SJSA1 (cell line): ENCODE measurements at regions not wholly inside any gene's neighbourhood (a gene's known extent, or its start where the extent isn't known, plus 50 kb on each side); places are given as distances from the start of the nearest gene placed in this dataset.

Experiments used
- DNase-seq, 2 experiments: peaks; one replicate each; pipeline ENCODE4 v3.0.0-alpha.2; 2015 to 2020; ENCODE audit warnings: low spot score in 2 of 2, low read depth in 1 of 2
- H3K27ac ChIP-seq: fragments of 250-450 bp; sonication (Bioruptor Pico); 2 replicates; pipeline ENCODE4 v1.5.1; 2020; ENCODE audit warnings: mild to moderate bottlenecking, moderate library complexity
- H3K27me3 ChIP-seq: fragments of 250-450 bp; sonication (Bioruptor Pico); replicated peaks from 2 replicates; pipeline ENCODE4 v1.5.1; 2020; ENCODE audit warnings: mild to moderate bottlenecking, moderate library complexity
- H3K36me3 ChIP-seq: fragments of 250-450 bp; sonication (Bioruptor Pico); 2 replicates; pipeline ENCODE4 v1.5.1; 2020; ENCODE audit warnings: mild to moderate bottlenecking
- H3K4me1 ChIP-seq: fragments of 250-450 bp; sonication (Bioruptor Pico); replicated peaks from 2 replicates; pipeline ENCODE4 v1.6.1; 2021; ENCODE audit warnings: mild to moderate bottlenecking
- H3K4me3 ChIP-seq: fragments of 250-450 bp; sonication (Bioruptor Pico); 2 replicates; pipeline ENCODE4 v1.5.1; 2020; ENCODE audit warnings: mild to moderate bottlenecking
- H3K9me3 ChIP-seq: fragments of 250-450 bp; sonication (Bioruptor Pico); replicated peaks from 2 replicates; pipeline ENCODE4 v1.5.1; 2020; ENCODE audit warnings: mild to moderate bottlenecking

DNA sequence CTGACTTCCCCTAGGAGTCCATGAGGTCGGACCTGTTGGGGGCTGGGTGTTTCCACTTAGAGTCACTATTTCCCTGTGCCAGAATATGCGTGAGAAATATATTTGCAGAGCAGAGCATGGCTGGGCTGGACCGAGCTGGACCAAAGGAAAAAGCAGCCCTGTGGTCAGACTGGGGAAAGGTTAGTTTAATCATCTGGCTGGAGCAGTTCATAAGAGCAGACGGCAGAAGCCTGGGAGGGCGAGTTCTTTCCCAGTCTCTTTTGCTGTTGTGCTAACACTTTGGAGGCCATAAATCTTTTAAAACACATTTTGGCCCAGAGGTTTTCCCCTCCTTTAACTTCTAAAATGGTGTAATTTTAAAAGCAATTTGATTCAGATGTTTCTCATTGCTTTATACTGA, 66.5 kb downstream of the GLI2 start:
- Histone ChIP-seq H3K9me3 (no peaks in the 10 kb centered on the region), H3K36me3 (peaks cover 49% of the 10 kb centered on the region), H3K4me1 (peaks cover 22% of the 10 kb centered on the region), H3K27ac (no peak overlapping the region), H3K4me3 (no peak overlapping the region), H3K27me3 (no peaks in the 10 kb centered on the region)
- no peak for DNase-seq

DNA sequence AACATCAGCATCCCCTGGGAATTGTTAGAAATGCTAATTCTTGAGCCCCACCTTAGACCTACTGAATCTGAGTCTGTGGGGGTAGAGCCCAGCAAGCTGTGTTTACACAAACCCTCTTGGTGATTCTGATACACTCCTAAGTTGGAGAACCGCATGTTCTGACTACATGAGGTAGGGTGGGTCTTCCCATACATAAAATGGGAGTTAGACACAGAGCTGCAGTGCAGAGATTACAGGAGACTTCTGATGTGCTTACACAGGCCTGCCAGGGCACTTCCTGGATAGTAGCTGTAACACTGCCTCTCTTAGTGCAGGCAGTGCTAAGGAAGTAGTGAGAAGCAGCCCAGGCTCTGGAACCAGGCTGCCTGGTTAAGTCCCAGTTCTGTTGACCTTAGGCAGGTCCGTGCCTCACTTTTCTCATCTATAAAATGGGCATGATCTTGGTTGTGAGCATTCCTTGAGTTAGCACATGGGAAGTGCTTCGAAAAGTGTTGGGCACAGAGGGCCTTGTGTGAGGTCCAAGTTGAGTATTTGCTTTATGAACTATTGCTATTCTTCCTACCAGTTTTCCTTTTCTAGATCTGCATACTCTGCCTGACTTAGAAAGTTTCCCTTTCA, 67.3 kb downstream of the GLI2 start:
- no peak overlapping the region for H3K27ac ChIP-seq
- H3K36me3 ChIP-seq: peaks cover 47% of the 10 kb centered on the region
- no peak for DNase-seq
- H3K27me3 ChIP-seq: no peaks in the 10 kb centered on the region
- peaks cover 16% of the 10 kb centered on the region for H3K4me1 ChIP-seq
- no peak overlapping the region for H3K4me3 ChIP-seq
- H3K9me3 ChIP-seq: no peaks in the 10 kb centered on the region

GRCh38 chr2:120803764-120804335, 68.2 kb downstream of the GLI2 start:
- H3K4me3 ChIP-seq: no peak overlapping the region
- no peak overlapping the region for H3K27ac ChIP-seq
- H3K9me3 ChIP-seq: no peaks in the 10 kb centered on the region
- no peaks in the 10 kb centered on the region for H3K27me3 ChIP-seq
- no peak for DNase-seq
- H3K36me3 ChIP-seq: peaks cover 50% of the 10 kb centered on the region
- peaks cover 7% of the 10 kb centered on the region for H3K4me1 ChIP-seq

DNA sequence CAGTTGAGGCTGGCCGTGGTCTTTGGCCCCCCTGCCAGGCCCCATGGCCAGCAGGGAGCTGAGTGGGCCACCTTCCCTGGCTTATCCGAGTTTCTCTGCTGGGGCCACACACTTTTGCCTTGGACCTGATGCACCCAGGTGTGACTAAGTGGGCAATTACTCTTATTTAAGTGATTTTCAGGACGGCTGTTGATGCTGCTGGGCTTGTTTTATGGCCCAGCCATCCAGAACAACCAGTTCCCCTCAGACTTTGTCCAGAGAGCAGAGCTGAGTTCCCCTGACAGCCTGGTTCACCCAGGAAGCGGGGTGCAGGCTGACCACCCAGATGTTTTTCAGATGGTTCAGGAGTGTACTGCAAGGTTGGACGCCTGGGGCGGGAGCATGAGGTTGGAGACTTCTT, 68.8 kb downstream of the GLI2 start:
- Histone ChIP-seq H3K4me1 (peaks cover 7% of the 10 kb centered on the region), H3K4me3 (no peak overlapping the region), H3K9me3 (no peaks in the 10 kb centered on the region), H3K27me3 (no peaks in the 10 kb centered on the region), H3K27ac (no peak overlapping the region), H3K36me3 (peaks cover 49% of the 10 kb centered on the region)
- no peak for DNase-seq

DNA sequence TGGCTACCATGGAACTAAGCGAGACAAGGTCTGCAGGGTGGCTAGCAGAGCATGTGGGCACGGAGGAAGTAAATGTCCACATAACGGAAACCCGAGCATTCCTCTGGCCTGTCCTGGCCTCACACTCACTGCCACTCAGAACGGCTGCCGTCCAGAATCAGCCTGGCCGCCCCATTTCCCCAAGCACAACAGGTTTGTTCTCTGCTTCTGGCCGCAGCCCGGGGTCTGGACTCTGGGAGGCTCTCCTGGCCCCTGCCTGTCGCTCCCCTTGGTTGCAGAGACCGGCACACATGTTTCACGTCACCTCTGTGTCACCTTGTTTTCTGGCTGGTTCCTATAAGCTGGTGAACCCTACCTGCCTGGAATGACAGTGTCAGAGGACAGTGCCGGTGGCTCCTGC, 69.3 kb downstream of the GLI2 start:
- Histone ChIP-seq H3K27ac (no peak overlapping the region), H3K27me3 (no peaks in the 10 kb centered on the region), H3K4me1 (peaks cover 9% of the 10 kb centered on the region), H3K36me3 (peaks cover 45% of the 10 kb centered on the region), H3K4me3 (no peak overlapping the region), H3K9me3 (no peaks in the 10 kb centered on the region)
- DNase-seq: no peak

GRCh38 chr2:120805602-120806001, 69.9 kb downstream of the GLI2 start:
- H3K36me3 ChIP-seq: peaks cover 47% of the 10 kb centered on the region
- no peak for DNase-seq

DNA sequence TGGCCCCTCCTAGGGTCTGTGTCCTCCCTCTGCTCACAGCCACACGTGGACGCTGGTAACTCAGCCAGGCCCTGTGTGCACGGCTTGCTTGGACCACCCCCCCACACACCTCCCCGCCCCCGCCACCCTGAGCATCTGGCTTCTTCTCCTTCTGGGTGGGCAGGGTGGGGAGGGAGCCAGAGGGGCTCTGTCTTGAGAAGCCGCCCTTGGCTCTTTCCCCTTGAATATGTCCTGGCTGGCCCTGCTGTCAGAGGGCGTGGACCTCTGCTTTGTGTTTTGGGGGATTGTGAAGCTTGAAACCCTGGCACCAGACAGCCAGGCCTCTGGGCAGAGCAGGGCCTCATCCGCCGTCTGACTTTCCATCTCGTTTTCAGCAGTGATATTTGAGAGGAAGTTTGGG, 72.1 kb downstream of the GLI2 start:
- peaks cover 48% of the 10 kb centered on the region for H3K36me3 ChIP-seq
- no peak overlapping the region for H3K4me3 ChIP-seq
- H3K27ac ChIP-seq: no peak overlapping the region
- H3K27me3 ChIP-seq: no peaks in the 10 kb centered on the region
- H3K9me3 ChIP-seq: no peaks in the 10 kb centered on the region
- peaks cover 9% of the 10 kb centered on the region for H3K4me1 ChIP-seq
- no peak for DNase-seq

More at GRCh38 chr2:120805602-120806001, 69.9 kb downstream of the GLI2 start:
- Histone ChIP-seq H3K27ac (no peak overlapping the region), H3K4me3 (no peak overlapping the region), H3K9me3 (no peaks in the 10 kb centered on the region), H3K27me3 (no peaks in the 10 kb centered on the region), H3K4me1 (peaks cover 9% of the 10 kb centered on the region)

DNA sequence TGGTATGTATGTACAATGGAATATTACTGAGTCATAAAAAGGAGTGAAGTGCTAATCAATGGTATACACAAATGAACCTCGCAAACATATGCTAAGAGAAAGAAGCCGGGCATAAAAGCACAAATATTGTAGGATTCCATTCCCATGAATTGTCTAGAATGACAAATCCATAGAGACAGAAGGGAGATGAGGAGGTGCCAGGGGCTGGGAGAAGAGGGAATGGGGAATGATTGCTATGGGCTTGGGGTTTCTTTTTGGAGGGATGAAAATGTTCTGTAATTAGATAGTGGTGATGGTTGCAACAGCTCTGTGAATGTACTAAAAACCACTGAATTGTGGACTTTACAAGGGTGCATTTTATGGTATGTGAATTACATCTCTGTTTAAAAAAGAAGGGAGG, 73.5 kb downstream of the GLI2 start:
- Histone ChIP-seq H3K9me3 (no peaks in the 10 kb centered on the region), H3K4me1 (peaks cover 9% of the 10 kb centered on the region), H3K27ac (no peak overlapping the region), H3K27me3 (no peaks in the 10 kb centered on the region), H3K36me3 (peaks cover 40% of the 10 kb centered on the region), H3K4me3 (no peak overlapping the region)
- no peak for DNase-seq

DNA sequence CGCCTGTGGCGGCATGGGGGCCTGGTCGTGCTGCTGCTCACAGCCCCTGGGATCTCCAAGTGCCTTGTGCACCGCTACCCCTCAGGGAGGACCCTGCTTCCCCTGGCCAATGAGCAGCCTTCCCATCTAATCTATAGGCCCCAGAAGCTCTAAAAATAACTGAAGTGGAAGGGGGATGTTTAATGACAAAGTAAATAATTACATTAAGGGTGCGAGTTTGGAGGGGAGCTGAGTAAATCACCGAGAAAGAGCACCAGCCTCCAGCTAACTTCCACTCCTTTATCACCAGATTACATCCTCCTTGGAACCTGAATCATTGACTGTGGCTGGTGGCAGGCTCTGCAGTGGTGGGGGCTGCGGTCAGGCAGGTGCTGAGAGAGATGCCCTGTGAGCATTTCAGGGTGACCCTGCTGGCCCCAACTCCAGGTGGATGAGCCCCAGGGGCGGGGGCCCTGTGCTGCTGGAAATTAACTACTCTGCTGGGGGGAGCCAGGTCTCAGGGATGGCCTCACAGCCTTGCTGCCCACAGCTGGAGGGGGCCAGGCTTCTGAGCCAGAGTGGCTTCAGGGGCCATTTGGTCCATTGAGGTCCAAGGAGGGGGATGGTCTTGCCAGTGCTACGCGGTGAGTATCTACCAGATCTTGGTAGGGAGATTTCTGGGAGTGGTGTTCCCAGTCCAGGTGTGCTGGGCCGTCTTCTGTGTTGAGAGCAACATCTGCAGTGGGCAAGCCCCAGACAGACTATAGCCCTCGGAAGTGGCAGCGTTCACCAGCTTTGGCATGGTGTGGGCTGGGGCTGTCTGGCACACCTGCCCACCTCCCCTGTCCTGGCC, 74.2 kb downstream of the GLI2 start:
- Histone ChIP-seq H3K9me3 (no peaks in the 10 kb centered on the region), H3K4me3 (no peak overlapping the region), H3K27me3 (no peaks in the 10 kb centered on the region), H3K36me3 (peaks cover 33% of the 10 kb centered on the region), H3K4me1 (peaks cover 9% of the 10 kb centered on the region), H3K27ac (no peak overlapping the region)
- DNase-seq: no peak

GRCh38 chr2:120810639-120811038, 75.0 kb downstream of the GLI2 start:
- no peak for DNase-seq
- no peak overlapping the region for H3K4me3 ChIP-seq
- H3K9me3 ChIP-seq: no peaks in the 10 kb centered on the region
- H3K4me1 ChIP-seq: peaks cover 9% of the 10 kb centered on the region
- H3K36me3 ChIP-seq: peaks cover 25% of the 10 kb centered on the region
- H3K27ac ChIP-seq: no peak overlapping the region
- H3K27me3 ChIP-seq: no peaks in the 10 kb centered on the region

DNA sequence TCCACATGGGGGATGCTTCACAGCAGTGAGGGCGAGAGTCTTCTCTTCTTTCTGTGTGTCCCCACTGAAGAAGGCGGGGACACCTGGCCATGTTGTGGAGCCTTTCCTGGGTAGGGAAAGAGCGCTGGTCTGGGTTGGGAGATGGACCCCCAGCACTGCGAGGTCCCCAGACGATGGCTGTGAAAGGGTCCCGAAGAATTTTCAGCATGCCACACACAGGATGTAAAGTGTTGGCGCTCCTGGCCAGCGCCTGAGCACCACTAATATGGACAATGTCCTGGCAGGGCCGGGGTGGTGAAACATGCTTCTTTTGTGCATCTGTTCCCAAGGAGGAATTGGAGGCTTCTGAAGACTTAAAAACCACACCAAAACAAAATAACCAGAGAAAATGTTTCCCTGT, 77.2 kb downstream of the GLI2 start:
- Histone ChIP-seq H3K9me3 (no peaks in the 10 kb centered on the region), H3K4me1 (peaks cover 18% of the 10 kb centered on the region)

GRCh38 chr2:120814352-120814751, 78.7 kb downstream of the GLI2 start:
- H3K4me3 ChIP-seq: no peak overlapping the region
- H3K9me3 ChIP-seq: no peaks in the 10 kb centered on the region
- no peak overlapping the region for H3K27ac ChIP-seq
- no peak for DNase-seq
- peaks cover 14% of the 10 kb centered on the region for H3K36me3 ChIP-seq
- no peaks in the 10 kb centered on the region for H3K27me3 ChIP-seq
- H3K4me1 ChIP-seq: peaks cover 28% of the 10 kb centered on the region

More for the DNA sequence above, 77.2 kb downstream of the GLI2 start:
- Histone ChIP-seq H3K27me3 (no peaks in the 10 kb centered on the region), H3K4me3 (no peak overlapping the region), H3K27ac (no peak overlapping the region), H3K36me3 (peaks cover 23% of the 10 kb centered on the region)
- no peak for DNase-seq

GRCh38 chr2:120815292-120815691, 79.6 kb downstream of the GLI2 start:
- H3K27ac ChIP-seq: no peak overlapping the region
- DNase-seq: no peak
- H3K4me3 ChIP-seq: no peak overlapping the region
- H3K36me3 ChIP-seq: peaks cover 11% of the 10 kb centered on the region
- no peaks in the 10 kb centered on the region for H3K27me3 ChIP-seq
- peaks cover 33% of the 10 kb centered on the region for H3K4me1 ChIP-seq
- H3K9me3 ChIP-seq: no peaks in the 10 kb centered on the region
